Transverse colon (tissue), 4 donors: ENCODE measurements at regions not wholly inside any gene's neighbourhood (a gene's known extent, or its start where the extent isn't known, plus 50 kb on each side); places are given as distances from the start of the nearest gene placed in this dataset.

ENCODE experiments used
- EP300 ChIP-seq: sonication (generic); formaldehyde crosslinking; IDR thresholded peaks from one replicate; pipeline ENCODE4 v1.6.1; 2017; ENCODE audit warnings: antibody characterized with exemption, low read depth
- POLR2A ChIP-seq: fragments of 450-650 bp; IDR thresholded peaks from one replicate; pipeline ENCODE4 v1.6.1; 2016; ENCODE audit warnings: antibody characterized with exemption, mild to moderate bottlenecking, moderate library complexity
- POLR2AphosphoS5 ChIP-seq, 3 donors: sonication (generic); formaldehyde crosslinking; IDR thresholded peaks; one replicate each; pipeline ENCODE4 v1.6.1; 2016; ENCODE audit warnings: antibody characterized with exemption in 3 of 3
- TF ChIP-seq, protein P1 (sequence below), 5 experiments: fragments of 200-600 bp in 3 of 5; fragments of 450-650 bp in 2 of 5; sonication (generic) in 3 of 5; IDR thresholded peaks; 1 replicate in 2 of 5; 2 replicates in 3 of 5; pipeline ENCODE4 v1.5.1; 2016 to 2017; ENCODE audit warnings: antibody characterized with exemption in 5 of 5, inconsistent platforms in 3 of 5, mild to moderate bottlenecking in 2 of 5, moderate library complexity in 1 of 5

DNA sequence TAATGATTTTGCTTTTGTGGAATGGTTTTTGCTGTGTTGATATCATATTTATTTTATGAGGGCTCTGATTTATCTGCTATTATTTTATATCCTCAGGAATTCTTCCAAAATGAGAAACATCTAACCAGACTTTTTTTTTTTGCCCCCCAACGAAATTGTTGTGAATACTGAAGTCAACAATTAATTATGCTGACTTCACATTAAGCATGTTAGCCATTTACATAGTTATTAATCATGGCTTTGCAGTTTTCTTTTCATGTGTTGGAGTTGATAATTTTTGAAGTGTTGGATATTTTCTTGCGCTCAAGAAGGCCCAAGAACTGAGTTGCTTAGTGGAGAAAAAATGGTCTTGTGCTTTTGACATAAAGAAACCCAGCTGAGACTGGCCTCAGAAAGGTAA, 246.6 kb upstream of the CRY1 start:
- TF ChIP-seq, protein P1, sequence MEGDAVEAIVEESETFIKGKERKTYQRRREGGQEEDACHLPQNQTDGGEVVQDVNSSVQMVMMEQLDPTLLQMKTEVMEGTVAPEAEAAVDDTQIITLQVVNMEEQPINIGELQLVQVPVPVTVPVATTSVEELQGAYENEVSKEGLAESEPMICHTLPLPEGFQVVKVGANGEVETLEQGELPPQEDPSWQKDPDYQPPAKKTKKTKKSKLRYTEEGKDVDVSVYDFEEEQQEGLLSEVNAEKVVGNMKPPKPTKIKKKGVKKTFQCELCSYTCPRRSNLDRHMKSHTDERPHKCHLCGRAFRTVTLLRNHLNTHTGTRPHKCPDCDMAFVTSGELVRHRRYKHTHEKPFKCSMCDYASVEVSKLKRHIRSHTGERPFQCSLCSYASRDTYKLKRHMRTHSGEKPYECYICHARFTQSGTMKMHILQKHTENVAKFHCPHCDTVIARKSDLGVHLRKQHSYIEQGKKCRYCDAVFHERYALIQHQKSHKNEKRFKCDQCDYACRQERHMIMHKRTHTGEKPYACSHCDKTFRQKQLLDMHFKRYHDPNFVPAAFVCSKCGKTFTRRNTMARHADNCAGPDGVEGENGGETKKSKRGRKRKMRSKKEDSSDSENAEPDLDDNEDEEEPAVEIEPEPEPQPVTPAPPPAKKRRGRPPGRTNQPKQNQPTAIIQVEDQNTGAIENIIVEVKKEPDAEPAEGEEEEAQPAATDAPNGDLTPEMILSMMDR (IDR thresholded peaks at IDR 0.05), result no peak
- TF ChIP-seq POLR2AphosphoS5 (IDR thresholded peaks at IDR 0.05) (no peak), POLR2A (no peak), EP300 (no peak)
